ENCODE measurements at regions not wholly inside any gene's neighbourhood (a gene's known extent, or its start where the extent isn't known, plus 50 kb on each side); places are given as distances from the start of the nearest gene placed in this dataset.

DNA sequence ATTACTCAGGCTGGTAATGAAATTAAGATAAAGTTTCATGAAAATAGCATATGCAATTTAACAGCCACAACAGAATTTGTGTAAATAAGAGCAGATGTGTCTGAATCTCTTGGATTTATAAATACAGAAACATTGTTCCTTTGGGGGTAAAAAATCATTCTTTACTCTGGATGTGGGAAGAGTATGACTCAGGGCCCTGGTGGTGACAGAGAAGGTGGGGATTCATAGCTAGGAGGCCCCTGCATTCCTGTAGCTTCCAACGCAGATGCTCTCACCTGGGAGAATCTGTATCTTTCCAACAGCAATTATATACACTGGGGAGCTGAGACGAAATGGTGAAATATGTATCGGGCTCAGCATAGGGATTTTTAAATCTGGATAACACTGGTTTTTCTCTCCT lies 167.6 kb upstream of the CADPS start:
- ChIA-PET CTCF (interaction anchor here (0.6 kb wide), 1 partner anchor 26 kb away, joined by 3 read pairs; no protein-coding TSS in a partner anchor), POLR2A (ENCODE audit: low non-redundant PET) (no interaction called here)
- no peak for DNase-seq (ENCODE audit: low spot score)
- TF ChIP-seq, protein P1, sequence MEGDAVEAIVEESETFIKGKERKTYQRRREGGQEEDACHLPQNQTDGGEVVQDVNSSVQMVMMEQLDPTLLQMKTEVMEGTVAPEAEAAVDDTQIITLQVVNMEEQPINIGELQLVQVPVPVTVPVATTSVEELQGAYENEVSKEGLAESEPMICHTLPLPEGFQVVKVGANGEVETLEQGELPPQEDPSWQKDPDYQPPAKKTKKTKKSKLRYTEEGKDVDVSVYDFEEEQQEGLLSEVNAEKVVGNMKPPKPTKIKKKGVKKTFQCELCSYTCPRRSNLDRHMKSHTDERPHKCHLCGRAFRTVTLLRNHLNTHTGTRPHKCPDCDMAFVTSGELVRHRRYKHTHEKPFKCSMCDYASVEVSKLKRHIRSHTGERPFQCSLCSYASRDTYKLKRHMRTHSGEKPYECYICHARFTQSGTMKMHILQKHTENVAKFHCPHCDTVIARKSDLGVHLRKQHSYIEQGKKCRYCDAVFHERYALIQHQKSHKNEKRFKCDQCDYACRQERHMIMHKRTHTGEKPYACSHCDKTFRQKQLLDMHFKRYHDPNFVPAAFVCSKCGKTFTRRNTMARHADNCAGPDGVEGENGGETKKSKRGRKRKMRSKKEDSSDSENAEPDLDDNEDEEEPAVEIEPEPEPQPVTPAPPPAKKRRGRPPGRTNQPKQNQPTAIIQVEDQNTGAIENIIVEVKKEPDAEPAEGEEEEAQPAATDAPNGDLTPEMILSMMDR (conservative IDR thresholded peaks at IDR 0.05; ENCODE audit: low read depth) = no peak
- H3K27ac ChIP-seq = no peak overlapping the region

- peak; percentile 20 for DNase-seq (ENCODE audit: low spot score)
- POLR2A ChIA-PET (ENCODE audit: low non-redundant PET) = interaction anchor here (0.5 kb wide), 1 partner anchor 151 kb away, joined by 3 read pairs; no protein-coding TSS in a partner anchor
- no peak overlapping the region for H3K27ac ChIP-seq
- CTCF ChIA-PET = no interaction called here
- TF ChIP-seq, protein P1 (conservative IDR thresholded peaks at IDR 0.05; ENCODE audit: low read depth) = no peak
These were observed 168.4 kb upstream of the CADPS start for GRCh38 chr3:63043631-63044030.

- ChIA-PET CTCF (no interaction called here), POLR2A (ENCODE audit: low non-redundant PET) (no interaction called here)
- TF ChIP-seq, protein P1 (conservative IDR thresholded peaks at IDR 0.05; ENCODE audit: low read depth) = no peak
- H3K27ac ChIP-seq = no peak overlapping the region
- no peak for DNase-seq (ENCODE audit: low spot score)
These were observed 170.9 kb upstream of the CADPS start for GRCh38 chr3:63046152-63046551.

GRCh38 chr3:63046580-63046979 lies 171.4 kb upstream of the CADPS start:
- ChIA-PET CTCF (no interaction called here), POLR2A (ENCODE audit: low non-redundant PET) (no interaction called here)
- no peak for DNase-seq (ENCODE audit: low spot score)
- TF ChIP-seq, protein P1 (conservative IDR thresholded peaks at IDR 0.05; ENCODE audit: low read depth) = no peak
- H3K27ac ChIP-seq = no peak overlapping the region

DNA sequence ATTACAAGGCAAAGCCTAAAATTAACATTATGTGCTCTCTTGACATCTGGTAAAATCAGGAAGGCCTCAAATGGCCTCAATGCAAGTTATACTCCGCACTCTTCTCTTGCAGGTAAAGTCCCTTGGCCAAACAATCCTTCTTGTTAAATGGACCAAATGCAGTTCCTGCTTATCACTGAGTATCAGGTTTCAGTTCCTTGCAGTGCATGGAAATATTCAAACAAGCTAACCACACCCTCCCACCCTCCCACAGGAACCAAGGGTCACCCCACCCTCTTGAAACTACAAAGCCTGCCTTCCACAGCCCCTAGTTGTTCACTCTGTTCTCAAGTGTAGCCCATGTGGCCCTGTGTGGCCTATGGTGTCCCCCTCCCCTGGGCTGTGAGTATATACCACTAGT lies 171.9 kb upstream of the CADPS start:
- H3K27ac ChIP-seq = no peak overlapping the region
- DNase-seq (ENCODE audit: low spot score) = no peak
- TF ChIP-seq, protein P1 (conservative IDR thresholded peaks at IDR 0.05; ENCODE audit: low read depth) = no peak
- CTCF ChIA-PET = no interaction called here
- POLR2A ChIA-PET (ENCODE audit: low non-redundant PET) = no interaction called here

- CTCF ChIA-PET = interaction anchor here (0.5 kb wide), 2 partner anchors 11 to 845 kb away, joined by 3 to 4 read pairs; no protein-coding TSS in a partner anchor
These were observed 173.4 kb upstream of the CADPS start for GRCh38 chr3:63048367-63049326.

More at GRCh38 chr3:63048367-63049326, 173.4 kb upstream of the CADPS start:
- TF ChIP-seq, protein P1 (conservative IDR thresholded peaks at IDR 0.05; ENCODE audit: low read depth) = no peak
- no peak overlapping the region for H3K27ac ChIP-seq
- POLR2A ChIA-PET (ENCODE audit: low non-redundant PET) = no interaction called here
- no peak for DNase-seq (ENCODE audit: low spot score)

Measured in RWPE1 (cell line).